AG04450 (cell line): ENCODE measurements at regions not wholly inside any gene's neighbourhood (a gene's known extent, or its start where the extent isn't known, plus 50 kb on each side); places are given as distances from the start of the nearest gene placed in this dataset.

Source experiments
- CTCF ChIA-PET: fragments of 300-600, 350-600 bp; formaldehyde crosslinking; extraction: SDS; loops from one replicate; lab custom pipeline; 2022; ENCODE audit warnings: antibody characterized with exemption, inconsistent platforms; lab: Charles Lee
- POLR2A ChIA-PET: fragments of 350-600 bp; formaldehyde crosslinking; extraction: SDS; loops from one replicate; lab custom pipeline; 2021; ENCODE audit warnings: antibody characterized with exemption, inconsistent platforms; lab: Yijun Ruan, JAX
- DNase-seq: peaks from one replicate; pipeline ENCODE4 v3.0.0-alpha.2; 2011; ENCODE audit warnings: low read depth, low spot score
- H3K27ac ChIP-seq: one replicate; pipeline ENCODE4 v1.5.1; 2012; ENCODE audit warnings: low read depth, low read length, control low read depth
- H3K27me3 ChIP-seq: one replicate; pipeline ENCODE4 v1.6.0; 2012; ENCODE audit warnings: low read length; ENCODE audit not compliant: control insufficient read depth, insufficient read depth
- H3K4me3 ChIP-seq: 2 replicates; pipeline ENCODE4 v1.5.1; 2011; ENCODE audit warnings: mild to moderate bottlenecking, low read depth, low read length, control low read depth
- H3K9me3 ChIP-seq: 2 replicates; pipeline ENCODE4 v1.5.1; 2012; ENCODE audit warnings: low read length; ENCODE audit not compliant: control insufficient read depth, insufficient read depth
- TF ChIP-seq, protein P1 (sequence below): IDR thresholded peaks from 2 replicates; pipeline ENCODE4 v1.5.1; 2011; ENCODE audit warnings: low read depth, low read length, control low read depth, inconsistent platforms

DNA sequence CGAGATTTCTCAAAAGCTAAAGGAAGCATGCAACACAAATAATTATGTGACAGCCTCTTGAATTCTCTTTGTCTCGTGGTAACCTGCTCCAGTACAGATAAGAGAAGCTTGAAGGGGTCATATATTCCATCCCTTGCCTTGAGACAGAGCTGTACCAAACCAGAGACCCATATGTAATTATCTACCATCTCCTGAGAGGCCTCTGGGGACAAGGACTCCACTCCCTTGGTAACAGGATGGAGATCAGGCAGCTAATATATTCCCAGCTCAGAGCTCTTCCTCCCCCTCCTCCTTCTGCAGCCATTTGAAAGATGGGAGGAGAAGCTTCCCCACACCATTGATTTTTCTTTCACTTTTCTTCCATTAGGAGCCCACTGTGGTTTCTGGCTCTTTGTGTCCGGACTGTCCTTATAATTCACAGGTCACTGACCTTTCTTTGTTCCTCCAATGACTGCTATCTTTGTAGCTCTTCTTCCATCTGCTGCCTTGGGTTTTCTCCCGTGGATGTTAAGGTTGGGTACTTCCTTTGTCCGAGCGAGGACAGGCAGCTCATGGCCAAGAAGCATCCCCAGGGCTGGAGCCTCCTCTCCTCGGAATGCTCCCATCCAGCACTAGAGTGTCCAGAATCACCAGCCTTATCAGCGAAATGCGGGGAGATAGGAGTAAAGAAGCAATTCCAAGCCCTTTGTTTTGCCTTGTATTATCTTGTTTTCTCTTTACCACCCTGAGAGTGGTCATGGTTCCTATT lies 51.4 kb upstream of the CALM2 start:
- Histone ChIP-seq H3K9me3 (no peaks in the 10 kb centered on the region), H3K4me3 (no peak overlapping the region), H3K27ac (no peak overlapping the region), H3K27me3 (no peaks in the 10 kb centered on the region)
- CTCF ChIA-PET, result interaction anchor here (2.1 kb wide), 1 partner anchor 45 kb away, joined by 5 read pairs; no protein-coding TSS in a partner anchor
- TF ChIP-seq, protein P1, sequence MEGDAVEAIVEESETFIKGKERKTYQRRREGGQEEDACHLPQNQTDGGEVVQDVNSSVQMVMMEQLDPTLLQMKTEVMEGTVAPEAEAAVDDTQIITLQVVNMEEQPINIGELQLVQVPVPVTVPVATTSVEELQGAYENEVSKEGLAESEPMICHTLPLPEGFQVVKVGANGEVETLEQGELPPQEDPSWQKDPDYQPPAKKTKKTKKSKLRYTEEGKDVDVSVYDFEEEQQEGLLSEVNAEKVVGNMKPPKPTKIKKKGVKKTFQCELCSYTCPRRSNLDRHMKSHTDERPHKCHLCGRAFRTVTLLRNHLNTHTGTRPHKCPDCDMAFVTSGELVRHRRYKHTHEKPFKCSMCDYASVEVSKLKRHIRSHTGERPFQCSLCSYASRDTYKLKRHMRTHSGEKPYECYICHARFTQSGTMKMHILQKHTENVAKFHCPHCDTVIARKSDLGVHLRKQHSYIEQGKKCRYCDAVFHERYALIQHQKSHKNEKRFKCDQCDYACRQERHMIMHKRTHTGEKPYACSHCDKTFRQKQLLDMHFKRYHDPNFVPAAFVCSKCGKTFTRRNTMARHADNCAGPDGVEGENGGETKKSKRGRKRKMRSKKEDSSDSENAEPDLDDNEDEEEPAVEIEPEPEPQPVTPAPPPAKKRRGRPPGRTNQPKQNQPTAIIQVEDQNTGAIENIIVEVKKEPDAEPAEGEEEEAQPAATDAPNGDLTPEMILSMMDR, result no peak
- POLR2A ChIA-PET, result no interaction called here
- DNase-seq, result no peak

GRCh38 chr2:47226923-47227220 lies 50.6 kb upstream of the CALM2 start:
- Histone ChIP-seq H3K4me3 (no peak overlapping the region), H3K27ac (no peak overlapping the region), H3K9me3 (no peaks in the 10 kb centered on the region), H3K27me3 (no peaks in the 10 kb centered on the region)
- POLR2A ChIA-PET, result interaction anchor here (0.6 to 1.3 kb wide), 5 partner anchors 13 to 916 kb away, joined by 3 to 6 read pairs (median 4); no protein-coding TSS in a partner anchor
- TF ChIP-seq, protein P1, result no peak
- CTCF ChIA-PET, result interaction anchor here (0.6 to 2.1 kb wide), 2 partner anchors 46 to 109 kb away, joined by 3 to 5 read pairs; no protein-coding TSS in a partner anchor
- no peak for DNase-seq

DNA sequence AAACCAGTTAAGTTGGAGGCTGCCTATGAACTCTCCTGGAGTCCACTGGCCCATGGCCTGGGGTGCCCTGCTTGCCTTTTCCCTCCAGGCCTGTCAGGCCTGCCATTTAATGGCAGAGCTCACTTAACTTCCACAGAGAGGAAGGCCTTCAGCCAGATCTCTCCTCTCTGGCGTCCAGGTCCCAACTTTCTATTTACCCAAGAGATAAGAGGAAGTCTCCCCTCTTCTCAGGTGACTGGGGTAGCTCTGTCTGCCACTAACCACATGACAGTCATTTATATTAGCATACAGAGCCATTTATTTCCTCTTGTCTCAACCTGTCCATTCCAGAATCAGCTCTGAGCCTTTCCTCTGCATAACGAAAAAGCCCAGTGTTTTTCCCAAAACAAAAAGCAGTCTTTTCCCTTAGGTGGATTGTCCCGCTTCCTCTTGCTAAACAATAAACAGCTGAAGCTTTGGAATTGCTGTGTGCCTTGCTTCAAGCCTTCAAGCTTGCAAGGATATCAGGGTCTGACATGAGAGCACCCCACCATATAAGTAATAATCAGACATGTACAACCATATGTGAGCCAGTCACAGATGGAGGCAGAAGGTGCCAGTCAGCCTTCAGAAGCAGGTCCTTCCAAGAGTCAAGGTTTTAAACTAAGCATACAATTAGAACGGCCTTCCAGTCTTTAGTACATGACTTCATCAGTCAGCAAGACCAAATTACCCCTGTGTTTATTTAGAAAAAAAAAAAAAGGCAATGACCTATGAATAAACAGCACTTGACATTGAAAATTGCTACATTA lies 50.0 kb upstream of the CALM2 start:
- Histone ChIP-seq H3K27me3 (no peaks in the 10 kb centered on the region), H3K4me3 (no peak overlapping the region), H3K27ac (no peak overlapping the region), H3K9me3 (no peaks in the 10 kb centered on the region)
- DNase-seq, result no peak
- TF ChIP-seq, protein P1, result no peak
- CTCF ChIA-PET, result interaction anchor here (0.6 to 2.1 kb wide), 3 partner anchors 9 to 110 kb away, joined by 3 to 6 read pairs (median 5); no protein-coding TSS in a partner anchor
- POLR2A ChIA-PET, result interaction anchor here (0.5 to 1.3 kb wide), 6 partner anchors 13 to 916 kb away, joined by 3 to 6 read pairs (median 4); no protein-coding TSS in a partner anchor
